ENCODE measurements at regions not wholly inside any gene's neighbourhood (a gene's known extent, or its start where the extent isn't known, plus 50 kb on each side); places are given as distances from the start of the nearest gene placed in this dataset.

- peak; percentile 19 for DNase-seq
Measured at GRCh38 chr2:71277536-71278103, 50.7 kb upstream of the PAIP2B start.

- DNase-seq = no peak
Measured at GRCh38 chr2:71277147-71277475, 50.2 kb upstream of the PAIP2B start.

GRCh38 chr2:71276311-71277146 lies 49.6 kb upstream of the PAIP2B start:
- peak; percentile 86 for DNase-seq
